Epithelial cell of prostate (primary cell): ENCODE measurements at regions not wholly inside any gene's neighbourhood (a gene's known extent, or its start where the extent isn't known, plus 50 kb on each side); places are given as distances from the start of the nearest gene placed in this dataset.
"Not testable (repeated sequence)": the region's sequence is repeated elsewhere in the genome, so short reads cannot be mapped to it uniquely, and the experiment has no call there.

Experiments used
- DNase-seq: peaks from one replicate; pipeline ENCODE4 v3.0.0-alpha.2; 2011; ENCODE audit warnings: low read depth, low spot score
- H3K27ac ChIP-seq: fragments of 450-650 bp; 2 replicates; pipeline ENCODE4 v1.5.1; 2017; ENCODE audit warnings: mild to moderate bottlenecking

DNA sequence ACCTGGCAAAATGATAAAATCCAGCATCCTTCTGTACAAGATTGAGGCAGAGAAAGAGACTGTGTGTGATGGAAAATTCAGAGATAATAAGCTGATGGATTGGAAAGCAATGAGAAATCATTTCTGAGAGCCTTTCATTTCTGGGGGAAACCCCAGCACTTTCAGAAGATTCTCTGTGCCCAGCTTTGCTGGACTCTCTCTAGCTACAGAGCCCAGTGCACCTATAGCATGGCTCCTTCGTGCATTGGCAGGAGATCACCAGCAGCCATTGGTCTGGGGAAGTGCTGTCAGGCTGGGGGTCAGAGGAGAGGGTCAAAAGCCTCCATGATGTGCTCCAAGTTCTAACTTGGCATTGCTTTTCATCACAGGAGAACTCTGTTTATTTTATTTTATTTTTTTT lies 259.9 kb downstream of the SOX9 start:
- H3K27ac ChIP-seq, result no peak overlapping the region
- DNase-seq, result no peak

DNA sequence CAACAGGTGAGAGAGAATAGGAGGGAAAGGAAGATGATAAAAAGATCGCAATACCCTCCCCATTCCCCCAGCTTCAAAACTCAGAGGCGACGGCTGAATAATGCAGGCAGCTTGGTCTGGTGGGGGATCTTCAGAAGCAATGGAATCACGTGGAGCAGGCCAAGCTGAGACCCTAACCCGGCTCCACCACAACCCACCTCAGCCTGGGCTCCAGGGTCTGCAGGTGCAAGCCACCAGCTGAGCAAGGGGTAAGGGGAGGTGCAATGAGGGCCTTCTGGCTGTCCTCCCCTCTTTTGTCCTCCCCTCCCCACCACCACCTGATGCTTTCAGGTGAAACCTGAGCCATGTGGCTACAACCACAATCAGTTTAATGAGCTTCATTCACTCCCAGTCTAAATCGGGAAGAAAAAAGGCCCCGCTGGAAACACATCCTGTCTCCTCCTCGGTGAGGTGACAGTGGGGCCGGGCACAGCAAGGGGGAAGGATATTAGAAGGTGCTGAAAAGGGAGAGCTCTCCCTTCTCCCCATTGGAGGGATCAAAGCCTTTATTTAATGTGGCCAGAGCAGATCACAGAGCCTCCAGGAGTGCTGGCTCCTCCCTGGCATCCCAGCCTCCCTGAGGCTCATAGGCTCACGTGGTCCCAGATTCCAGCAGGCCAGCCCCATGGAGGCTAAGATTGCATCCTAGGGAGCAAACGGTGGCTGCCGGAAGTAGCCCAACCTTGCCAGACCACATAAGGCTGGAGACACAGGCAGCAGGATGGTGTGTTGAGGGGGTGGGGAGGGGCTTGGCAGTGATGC lies 261.0 kb downstream of the SOX9 start:
- DNase-seq, result no peak
- no peak overlapping the region for H3K27ac ChIP-seq

DNA sequence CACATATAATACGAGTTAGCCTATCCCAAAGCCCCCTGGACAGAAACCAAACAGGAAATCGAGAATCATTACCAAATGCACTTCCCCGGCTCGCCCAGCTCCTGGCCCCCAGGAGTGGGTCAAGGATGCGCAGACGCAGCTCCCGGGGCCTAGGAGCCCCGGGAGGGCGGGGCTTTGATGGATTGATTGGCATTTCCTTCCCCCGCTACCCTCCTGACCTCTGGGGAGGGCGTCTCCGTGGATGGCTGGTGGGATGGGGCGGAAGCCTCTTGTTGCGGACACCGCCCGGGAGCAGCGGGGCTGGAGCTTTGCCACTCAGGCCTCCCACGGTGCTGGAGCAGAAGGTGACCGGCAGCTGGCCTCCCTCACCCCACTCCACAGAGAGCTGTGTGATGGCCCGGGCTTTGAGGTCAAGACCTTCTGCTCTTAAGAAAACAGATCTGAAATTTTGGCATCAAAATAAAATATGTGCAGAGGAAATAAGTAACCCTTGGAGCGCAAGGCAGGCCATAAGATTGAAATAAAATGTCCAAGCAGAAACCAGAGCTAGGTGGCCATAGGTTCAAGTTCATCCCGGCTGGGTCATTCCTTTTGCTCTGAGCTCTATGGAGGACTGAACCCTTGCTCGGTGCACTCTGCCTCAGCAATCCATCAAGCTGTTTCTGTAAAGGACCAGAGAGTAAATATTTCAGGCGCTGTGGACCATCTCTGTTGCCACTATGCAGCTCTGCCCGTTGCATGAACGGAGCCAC lies 262.3 kb downstream of the SOX9 start:
- DNase-seq, result no peak
- no peak overlapping the region for H3K27ac ChIP-seq

DNA sequence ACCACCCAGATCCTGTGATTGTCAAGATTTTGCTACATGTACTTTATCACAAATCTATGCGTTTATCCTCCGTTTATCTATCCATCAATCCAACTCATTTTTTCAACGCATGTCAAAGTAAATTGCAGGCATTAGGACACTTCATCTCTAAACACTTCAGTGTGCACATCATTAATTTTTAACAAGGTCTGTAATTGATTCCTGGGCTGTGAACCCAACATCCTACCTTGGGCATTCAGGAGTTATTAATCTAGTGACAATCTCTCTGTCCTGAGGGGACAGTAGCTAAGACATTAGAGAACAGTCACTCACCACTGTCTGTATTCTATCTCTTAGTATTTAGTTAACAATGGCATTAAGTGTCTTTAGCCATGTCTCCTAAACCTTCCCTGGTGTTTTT lies 264.7 kb downstream of the SOX9 start:
- no peak overlapping the region for H3K27ac ChIP-seq
- no peak for DNase-seq

DNA sequence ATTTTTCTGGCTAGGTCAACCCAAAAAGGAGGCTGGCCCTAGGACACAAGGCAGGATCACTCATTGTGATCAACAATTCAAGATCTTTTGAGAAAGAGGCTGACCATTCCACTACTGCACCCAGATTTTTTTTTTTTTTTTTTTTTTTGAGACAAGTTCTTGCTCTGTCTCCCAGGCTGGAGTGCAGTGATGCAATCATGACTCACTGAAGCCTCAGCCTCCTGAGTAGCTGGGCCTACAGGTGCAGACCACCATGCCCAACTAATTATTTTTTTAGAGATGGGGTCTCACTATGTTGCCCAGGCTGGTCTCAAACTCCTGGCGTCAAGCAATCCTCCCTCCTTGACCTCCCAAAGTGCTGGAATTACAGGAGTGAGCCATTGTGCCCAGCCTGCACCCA lies 265.4 kb downstream of the SOX9 start:
- DNase-seq, H3K27ac ChIP-seq: not testable (repeated sequence)

DNA sequence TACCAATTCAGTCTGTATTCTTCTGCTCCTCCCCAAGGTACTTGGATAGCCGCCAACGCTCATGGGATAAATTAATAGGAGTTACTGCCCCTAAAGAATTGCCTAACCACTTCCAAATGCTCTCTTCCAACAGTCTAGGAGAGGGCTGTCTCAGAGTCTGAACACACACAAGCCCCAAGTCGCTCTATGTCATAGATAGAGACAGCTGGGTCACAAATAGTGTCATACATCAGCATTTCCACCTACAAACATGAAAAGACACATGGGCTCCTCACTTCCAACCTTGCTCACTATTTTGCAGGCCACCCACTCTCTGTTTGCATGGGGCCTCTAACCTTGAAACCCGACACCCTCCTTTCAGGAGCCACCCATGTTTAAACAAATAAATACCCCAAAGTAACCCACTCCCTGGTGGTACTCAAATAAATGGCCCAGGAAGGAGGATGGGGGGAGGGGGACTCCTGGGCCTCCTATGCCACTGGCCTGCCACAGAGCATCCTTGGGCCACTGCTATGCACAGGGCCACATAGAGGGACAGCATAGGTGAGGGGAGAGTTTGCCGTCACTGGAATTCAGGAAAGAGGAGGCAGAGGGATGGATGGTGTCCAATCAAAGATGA lies 265.9 kb downstream of the SOX9 start:
- H3K27ac ChIP-seq, result no peak overlapping the region
- DNase-seq, result no peak

DNA sequence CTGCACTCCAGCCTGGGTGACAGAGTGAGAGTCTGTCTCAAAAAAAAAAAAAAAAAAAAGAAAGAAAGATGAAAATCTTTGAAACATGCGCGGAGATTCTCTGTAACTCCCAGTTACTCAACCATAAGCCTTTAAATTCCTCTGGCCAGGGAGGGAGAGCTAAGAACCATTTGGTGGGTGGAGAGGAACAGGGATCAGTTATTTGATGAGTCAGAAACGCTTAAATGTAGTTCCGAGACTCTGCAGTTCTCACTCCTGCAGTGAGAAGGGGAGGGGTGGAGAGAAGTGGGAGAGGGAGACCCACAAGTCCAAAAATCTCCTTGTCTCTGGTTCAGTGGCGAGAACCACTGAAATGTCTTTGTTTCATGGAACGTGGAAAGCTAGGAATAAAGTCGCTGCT lies 266.7 kb downstream of the SOX9 start:
- H3K27ac ChIP-seq, result no peak overlapping the region

DNA sequence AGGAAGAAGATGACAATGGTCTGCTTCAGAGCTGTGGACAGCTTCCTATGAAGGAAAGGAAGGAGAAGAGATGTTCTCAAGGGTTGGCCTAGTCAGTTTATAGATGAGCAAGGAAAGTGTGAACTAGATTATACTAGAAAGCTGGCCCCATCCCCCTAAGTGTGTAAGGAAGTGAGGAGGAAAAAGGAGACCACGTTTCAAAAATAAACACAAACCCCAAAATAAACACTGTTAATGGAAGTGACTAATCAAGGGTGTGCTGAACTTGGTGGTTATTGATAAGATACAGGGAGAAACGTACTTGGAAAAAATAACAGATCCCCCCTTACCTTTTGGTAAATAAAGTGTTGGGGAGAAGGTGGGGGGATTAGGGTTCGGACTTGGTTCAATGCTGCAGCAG lies 267.1 kb downstream of the SOX9 start:
- no peak overlapping the region for H3K27ac ChIP-seq
- DNase-seq, result no peak

More for the DNA sequence above, 266.7 kb downstream of the SOX9 start:
- DNase-seq, result no peak

DNA sequence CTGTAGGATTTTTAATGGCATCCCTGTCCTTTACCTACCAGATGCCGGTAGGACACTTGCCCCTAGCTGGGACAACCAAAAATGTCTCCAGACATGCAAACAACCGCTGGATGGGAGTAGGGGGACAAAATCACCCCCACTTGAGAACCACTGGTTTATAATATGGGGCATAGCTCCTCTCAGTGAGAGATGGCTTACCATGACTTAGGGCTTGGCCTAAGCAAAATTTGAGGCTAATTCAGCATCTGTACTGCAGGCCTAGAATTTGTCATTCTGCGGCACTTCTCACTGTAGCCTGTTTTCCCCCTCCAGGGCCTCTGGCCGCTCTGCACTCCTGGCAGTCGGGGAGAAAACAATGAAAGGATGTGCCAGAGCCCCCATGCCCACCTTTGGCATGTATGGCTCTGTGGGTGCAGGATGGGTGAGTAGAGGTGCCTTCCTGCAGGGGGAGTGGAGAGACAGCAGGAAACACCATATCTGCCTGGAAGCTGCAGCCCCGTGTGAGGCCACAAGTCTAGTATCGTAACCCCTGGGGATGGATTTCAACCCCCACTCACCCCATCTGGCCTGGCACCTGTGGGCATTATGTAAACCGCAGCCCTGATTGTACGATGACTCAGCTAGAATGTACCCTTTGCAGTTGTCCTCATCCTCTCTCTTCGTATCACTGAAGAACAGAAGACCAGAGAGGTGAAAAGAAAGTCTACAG lies 268.1 kb downstream of the SOX9 start:
- DNase-seq, result no peak
- no peak overlapping the region for H3K27ac ChIP-seq

DNA sequence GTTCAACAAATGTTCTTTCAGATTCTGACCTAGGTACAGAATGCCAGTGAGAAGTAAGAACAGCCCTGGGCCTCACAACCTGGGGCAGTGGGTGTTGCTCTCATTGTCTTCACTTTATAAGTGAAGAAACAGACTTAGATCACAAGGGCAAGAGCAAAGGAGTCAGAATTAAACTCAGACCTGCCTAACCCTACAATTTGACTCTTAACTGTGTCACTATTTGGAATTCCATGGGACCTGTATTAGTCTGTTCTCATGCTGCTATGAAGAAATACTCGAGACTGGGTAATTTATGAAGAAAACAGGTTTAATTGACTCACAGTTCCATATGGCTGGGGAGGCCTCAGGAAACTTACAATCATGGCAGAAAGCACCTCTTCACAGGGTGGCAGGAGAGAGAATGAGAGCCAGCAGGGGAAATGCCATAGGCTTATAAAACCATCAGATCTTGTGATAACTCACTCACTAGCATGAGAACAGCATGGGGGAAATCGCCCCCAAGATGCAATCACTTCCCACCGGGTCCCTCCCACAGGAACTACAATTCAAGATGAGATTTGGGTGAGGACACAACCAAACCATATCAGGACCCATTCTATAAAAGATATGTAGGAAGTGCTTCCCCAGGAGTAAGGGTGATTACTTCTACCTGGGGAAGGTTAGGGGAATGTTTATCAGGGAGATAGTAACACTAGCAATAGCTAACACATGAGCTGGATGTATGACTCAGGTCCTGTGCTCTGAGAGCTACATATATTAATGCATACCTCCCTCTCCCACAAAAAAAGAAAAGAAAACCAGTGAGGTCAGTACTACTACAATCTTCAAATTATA lies 270.1 kb downstream of the SOX9 start:
- peak; percentile 50 for DNase-seq
- peak overlapping the region; percentile 82 for H3K27ac ChIP-seq

DNA sequence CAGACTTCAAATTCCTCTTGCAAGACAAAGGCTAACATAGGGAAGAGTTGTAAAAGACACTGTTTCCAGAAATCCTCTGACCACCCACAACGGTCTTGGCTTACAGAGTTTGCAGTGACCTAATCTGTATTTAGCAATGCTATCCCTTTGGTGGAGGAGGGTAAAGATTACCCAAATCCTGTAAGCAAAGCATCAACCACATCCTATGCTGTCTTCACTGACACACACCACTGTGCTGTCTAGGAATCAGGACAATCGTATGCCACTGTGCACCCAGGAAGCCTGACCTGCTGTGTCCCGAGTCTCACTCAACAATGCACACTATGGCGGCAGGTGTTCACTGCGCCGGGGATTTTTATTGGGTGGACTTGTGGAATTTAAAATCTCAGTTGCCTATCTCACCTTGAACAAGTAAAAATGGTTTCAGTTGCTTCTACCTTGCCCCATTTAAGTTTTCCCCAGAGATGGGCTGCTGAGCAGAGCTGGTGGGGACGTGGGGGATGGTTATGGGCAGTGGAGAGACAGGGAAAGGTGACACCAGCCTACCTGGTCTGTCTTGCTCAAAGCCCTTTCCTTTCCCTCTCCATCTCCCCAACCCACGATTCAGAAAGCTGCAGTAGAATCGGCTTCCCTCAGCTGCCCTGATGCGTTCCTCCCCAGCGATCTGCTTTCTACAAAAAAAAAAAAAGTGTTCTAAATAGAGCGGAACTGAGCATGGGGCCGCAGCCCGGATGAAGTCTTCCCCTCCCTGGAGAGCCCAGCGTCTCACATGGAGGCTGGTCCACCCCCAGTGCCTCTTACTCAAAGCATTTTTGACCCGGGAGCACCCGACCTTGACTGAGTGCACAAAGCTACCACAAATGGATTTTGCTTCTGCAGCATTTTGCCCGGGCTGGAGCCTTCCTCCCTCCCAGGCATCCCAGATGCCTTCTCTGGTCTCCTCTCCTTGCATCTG lies 271.5 kb downstream of the SOX9 start:
- no peak for DNase-seq
- H3K27ac ChIP-seq, result peak overlapping the region; percentile 82

DNA sequence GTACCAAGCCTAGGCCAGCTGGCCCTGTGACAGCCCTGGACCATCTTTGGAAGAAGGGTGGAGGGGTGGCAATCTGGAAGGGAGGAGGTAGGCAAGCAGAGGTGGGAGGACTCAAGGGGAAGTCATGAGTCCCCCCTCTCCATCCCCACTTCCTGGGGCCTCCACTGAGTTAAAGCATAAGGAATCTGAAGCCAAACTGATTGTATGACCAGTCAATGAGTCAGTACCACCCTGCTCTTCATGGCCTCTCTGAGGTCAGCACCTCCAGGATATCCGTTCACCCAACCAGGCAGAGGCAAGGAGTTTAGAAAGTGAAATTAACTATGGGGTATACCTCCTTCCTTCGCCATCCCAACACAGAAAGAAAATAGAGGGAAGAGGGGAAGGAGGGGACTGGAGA lies 272.7 kb downstream of the SOX9 start:
- peak overlapping the region; percentile 49 for H3K27ac ChIP-seq
- no peak for DNase-seq

DNA sequence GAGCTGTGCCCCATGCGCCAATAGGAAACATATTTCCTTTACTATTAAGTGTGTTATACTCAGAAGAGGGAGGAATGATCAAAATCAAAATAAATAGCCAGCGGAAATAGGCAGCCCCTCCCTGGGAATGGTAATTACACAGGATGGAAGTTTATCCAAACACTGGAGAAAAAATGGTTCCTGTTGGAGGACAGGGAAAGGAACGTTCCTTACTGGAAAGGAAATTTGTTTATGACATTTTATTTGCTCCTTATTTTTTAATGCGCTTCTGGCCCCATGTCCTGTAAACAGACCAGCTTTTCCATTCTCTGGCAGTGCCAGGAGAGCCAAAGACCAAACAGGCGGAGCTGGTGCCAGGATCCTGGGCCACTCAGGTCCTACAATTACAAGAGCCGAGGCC lies 273.7 kb downstream of the SOX9 start:
- H3K27ac ChIP-seq, result peak overlapping the region; percentile 49

DNA sequence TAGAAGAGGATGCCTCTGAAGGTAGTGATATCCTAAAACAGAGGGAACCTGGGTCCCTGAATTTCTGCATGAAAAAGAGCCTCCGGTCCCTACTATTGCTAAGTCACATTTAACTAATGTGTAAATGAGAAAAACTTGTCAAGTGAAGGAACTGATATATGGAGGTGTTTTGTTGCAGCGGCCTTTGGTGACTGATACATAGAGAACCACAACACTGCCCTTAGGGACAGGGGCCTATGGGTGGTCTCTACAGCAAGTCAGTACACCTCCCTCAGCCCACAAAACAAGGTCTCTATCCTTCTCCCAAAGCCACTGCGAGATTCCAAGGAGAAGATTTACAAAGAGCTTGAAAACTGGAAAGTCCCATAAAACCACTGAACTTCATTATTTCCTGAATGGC lies 275.3 kb downstream of the SOX9 start:
- no peak for DNase-seq

More for the DNA sequence above, 273.7 kb downstream of the SOX9 start:
- DNase-seq, result no peak

DNA sequence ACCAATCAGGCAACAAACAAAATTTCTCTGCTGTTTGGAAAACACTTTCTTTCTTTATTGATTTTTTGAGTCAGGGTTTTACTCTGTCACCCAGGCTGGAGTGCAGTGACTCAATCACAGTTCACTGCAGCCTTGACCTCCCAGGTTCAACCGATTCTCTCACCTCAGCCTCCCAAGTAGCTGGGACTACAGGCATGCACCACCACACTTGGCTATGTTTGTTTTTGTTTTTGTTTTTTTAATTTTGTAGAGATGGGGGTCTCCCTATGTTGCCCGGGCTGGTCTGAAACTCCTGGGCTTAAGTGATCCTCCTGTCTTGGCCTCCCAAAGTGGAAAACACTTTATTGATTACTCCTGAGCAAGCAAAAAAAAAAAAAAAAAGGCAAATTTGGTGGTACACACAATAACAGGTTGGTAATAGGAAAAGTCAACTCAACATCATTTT lies 276.4 kb downstream of the SOX9 start:
- DNase-seq, result no peak
- H3K27ac ChIP-seq, result no peak overlapping the region

More for the DNA sequence above, 275.3 kb downstream of the SOX9 start:
- no peak overlapping the region for H3K27ac ChIP-seq

DNA sequence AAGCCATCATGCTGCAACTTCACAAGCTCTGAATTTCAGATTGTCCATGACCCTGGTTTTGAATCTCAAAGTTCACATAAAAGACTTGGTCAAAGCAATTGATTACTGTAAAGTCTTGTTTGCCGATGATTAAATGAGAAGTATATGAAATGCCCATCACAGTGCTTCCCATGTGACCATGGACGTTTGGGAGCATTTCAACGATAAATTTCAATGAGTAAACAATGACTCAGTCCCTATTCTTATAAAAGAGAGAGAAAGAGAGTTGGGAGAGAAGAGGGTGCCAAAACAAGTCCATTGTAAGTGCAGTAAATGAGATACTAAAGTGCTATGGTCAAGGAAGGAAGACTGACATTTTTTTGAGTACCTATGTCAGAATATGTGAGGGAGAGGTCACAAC lies 276.9 kb downstream of the SOX9 start:
- no peak overlapping the region for H3K27ac ChIP-seq
- DNase-seq, result no peak

DNA sequence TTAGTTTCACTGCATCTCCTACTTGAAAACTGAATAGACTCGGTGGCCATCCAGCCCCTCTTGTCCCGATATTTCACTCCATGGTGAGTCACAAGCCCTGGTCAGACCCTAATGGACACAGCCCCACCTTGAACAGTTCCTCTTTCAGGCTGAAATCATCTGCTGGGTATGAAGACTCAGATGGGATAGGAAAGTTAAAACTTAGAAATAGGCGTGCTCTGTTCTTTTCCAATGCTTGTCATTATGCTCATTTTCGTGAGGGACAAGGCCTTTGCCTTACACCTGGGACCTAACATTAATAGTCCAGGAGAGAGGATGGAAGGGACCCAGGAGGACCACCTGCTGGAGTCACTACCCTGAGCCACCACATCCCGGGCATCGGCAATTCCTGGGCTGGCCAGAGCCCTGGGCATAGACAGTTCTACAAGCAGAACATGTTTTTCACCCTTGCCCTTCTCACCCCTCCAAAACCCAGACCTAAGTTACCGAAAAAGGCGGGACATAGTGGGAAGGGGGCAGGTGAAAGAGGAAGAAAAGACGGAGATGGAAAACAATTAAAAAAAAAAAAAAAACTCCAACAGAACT lies 278.3 kb downstream of the SOX9 start:
- H3K27ac ChIP-seq, result no peak overlapping the region
- DNase-seq, result no peak
